A549 (cell line): ENCODE measurements at regions not wholly inside any gene's neighbourhood (a gene's known extent, or its start where the extent isn't known, plus 50 kb on each side); places are given as distances from the start of the nearest gene placed in this dataset.

Experiments
- CBX8 ChIP-seq: fragments of 200-600 bp; sonication (generic); IDR thresholded peaks from 2 replicates; pipeline ENCODE4 v1.6.1; 2016
- FOXS1 ChIP-seq: fragments of 250-450 bp; sonication (Bioruptor Pico); IDR thresholded peaks from 2 replicates; pipeline ENCODE4 v1.5.0; 2020; ENCODE audit warnings: mild to moderate bottlenecking, moderate library complexity
- JUN ChIP-seq, 2 experiments: fragments of >200 bp; sonication (Bioruptor Twin); formaldehyde crosslinking; IDR thresholded peaks; 2 replicates in 1 of 2; 3 replicates in 1 of 2; pipeline ENCODE4 v1.6.1; 2016 to 2017
- JUNB ChIP-seq: fragments of >200 bp; sonication (Bioruptor Twin); formaldehyde crosslinking; IDR thresholded peaks from 2 replicates; pipeline ENCODE4 v1.6.1; 2016
- POLR2A ChIP-seq: IDR thresholded peaks from 2 replicates; pipeline ENCODE4 v1.6.1; 2012; ENCODE audit warnings: mild to moderate bottlenecking, low read length
- RFX5 ChIP-seq: fragments of 450-650 bp; IDR thresholded peaks from 2 replicates; pipeline ENCODE4 v1.7.1; 2014; ENCODE audit warnings: antibody characterized with exemption, mild to moderate bottlenecking, moderate library complexity
- TF ChIP-seq, protein P1 (sequence below): fragments of >200 bp; sonication (Bioruptor Twin); formaldehyde crosslinking; IDR thresholded peaks from 3 replicates; pipeline ENCODE4 v1.5.1; 2016
- TF ChIP-seq, protein P2 (sequence below): fragments of 250-450 bp; sonication (Bioruptor Pico); IDR thresholded peaks from 2 replicates; pipeline ENCODE4 v1.5.0; 2021; ENCODE audit warnings: mild to moderate bottlenecking, moderate library complexity, borderline replicate concordance
- TF ChIP-seq, protein P3 (sequence below): IDR thresholded peaks from 2 replicates; pipeline ENCODE4 v1.6.1; 2012
- TF ChIP-seq, protein P4 (sequence below): fragments of >200 bp; sonication (Bioruptor Twin); formaldehyde crosslinking; IDR thresholded peaks from 3 replicates; pipeline ENCODE4 v1.6.1; 2016

DNA sequence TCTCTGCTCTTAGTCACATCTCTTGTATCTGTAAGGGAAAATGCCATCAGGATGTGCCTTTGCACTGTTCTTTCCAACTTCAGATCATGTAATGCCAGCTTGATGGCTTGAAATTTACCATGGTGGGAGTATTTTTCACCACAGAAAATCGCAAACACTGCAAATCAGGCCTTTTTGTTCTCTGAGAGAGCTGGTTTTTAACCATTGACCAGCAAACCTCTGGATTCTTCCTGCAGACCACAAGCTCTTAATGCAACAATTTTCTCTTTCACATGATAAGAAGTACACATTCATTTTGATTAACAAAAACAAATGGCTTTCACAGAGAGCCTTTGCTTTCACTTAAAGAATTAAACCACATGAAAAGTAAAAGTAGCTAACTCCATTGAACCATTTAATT, 145.4 kb upstream of the NEBL start:
- TF ChIP-seq, protein P1, sequence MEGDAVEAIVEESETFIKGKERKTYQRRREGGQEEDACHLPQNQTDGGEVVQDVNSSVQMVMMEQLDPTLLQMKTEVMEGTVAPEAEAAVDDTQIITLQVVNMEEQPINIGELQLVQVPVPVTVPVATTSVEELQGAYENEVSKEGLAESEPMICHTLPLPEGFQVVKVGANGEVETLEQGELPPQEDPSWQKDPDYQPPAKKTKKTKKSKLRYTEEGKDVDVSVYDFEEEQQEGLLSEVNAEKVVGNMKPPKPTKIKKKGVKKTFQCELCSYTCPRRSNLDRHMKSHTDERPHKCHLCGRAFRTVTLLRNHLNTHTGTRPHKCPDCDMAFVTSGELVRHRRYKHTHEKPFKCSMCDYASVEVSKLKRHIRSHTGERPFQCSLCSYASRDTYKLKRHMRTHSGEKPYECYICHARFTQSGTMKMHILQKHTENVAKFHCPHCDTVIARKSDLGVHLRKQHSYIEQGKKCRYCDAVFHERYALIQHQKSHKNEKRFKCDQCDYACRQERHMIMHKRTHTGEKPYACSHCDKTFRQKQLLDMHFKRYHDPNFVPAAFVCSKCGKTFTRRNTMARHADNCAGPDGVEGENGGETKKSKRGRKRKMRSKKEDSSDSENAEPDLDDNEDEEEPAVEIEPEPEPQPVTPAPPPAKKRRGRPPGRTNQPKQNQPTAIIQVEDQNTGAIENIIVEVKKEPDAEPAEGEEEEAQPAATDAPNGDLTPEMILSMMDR = no peak
- no peak for TF ChIP-seq RFX5
- TF ChIP-seq FOXS1 (CRISPR knock-in tag) = no peak
- no peak for TF ChIP-seq CBX8
- TF ChIP-seq, protein P2, sequence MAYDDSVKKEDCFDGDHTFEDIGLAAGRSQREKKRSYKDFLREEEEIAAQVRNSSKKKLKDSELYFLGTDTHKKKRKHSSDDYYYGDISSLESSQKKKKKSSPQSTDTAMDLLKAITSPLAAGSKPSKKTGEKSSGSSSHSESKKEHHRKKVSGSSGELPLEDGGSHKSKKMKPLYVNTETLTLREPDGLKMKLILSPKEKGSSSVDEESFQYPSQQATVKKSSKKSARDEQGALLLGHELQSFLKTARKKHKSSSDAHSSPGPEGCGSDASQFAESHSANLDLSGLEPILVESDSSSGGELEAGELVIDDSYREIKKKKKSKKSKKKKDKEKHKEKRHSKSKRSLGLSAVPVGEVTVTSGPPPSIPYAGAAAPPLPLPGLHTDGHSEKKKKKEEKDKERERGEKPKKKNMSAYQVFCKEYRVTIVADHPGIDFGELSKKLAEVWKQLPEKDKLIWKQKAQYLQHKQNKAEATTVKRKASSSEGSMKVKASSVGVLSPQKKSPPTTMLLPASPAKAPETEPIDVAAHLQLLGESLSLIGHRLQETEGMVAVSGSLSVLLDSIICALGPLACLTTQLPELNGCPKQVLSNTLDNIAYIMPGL = no peak
- TF ChIP-seq, protein P3, sequence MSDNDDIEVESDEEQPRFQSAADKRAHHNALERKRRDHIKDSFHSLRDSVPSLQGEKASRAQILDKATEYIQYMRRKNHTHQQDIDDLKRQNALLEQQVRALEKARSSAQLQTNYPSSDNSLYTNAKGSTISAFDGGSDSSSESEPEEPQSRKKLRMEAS = no peak
- no peak for TF ChIP-seq JUN (IDR thresholded peaks at IDR 0.05)
- TF ChIP-seq POLR2A = no peak
- TF ChIP-seq JUNB = no peak
- TF ChIP-seq, protein P4, sequence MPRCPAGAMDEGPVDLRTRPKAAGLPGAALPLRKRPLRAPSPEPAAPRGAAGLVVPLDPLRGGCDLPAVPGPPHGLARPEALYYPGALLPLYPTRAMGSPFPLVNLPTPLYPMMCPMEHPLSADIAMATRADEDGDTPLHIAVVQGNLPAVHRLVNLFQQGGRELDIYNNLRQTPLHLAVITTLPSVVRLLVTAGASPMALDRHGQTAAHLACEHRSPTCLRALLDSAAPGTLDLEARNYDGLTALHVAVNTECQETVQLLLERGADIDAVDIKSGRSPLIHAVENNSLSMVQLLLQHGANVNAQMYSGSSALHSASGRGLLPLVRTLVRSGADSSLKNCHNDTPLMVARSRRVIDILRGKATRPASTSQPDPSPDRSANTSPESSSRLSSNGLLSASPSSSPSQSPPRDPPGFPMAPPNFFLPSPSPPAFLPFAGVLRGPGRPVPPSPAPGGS = no peak
